H1 (cell line): ENCODE measurements at regions not wholly inside any gene's neighbourhood (a gene's known extent, or its start where the extent isn't known, plus 50 kb on each side); places are given as distances from the start of the nearest gene placed in this dataset.

ENCODE experiments used
- BCL11A ChIP-seq, 2 experiments: IDR thresholded peaks; one replicate each; pipeline ENCODE4 v1.6.1; 2011; ENCODE audit warnings: low read depth in 2 of 2, low read length in 2 of 2, mild to moderate bottlenecking in 2 of 2
- CBX8 ChIP-seq: fragments of 300-800, 300-1000 bp; sonication (generic); IDR thresholded peaks from 2 replicates; pipeline ENCODE4 v1.7.1; 2016; ENCODE audit warnings: low read depth, low read length, borderline replicate concordance
- RNF2 ChIP-seq: fragments of 200-900, 300-1000 bp; sonication (generic); IDR thresholded peaks from 2 replicates; pipeline ENCODE4 v1.7.1; 2016; ENCODE audit warnings: borderline replicate concordance, low read depth, mild to moderate bottlenecking, antibody characterized with exemption, low read length; ENCODE audit not compliant: poor library complexity, severe bottlenecking; ENCODE audit errors: missing control alignments

DNA sequence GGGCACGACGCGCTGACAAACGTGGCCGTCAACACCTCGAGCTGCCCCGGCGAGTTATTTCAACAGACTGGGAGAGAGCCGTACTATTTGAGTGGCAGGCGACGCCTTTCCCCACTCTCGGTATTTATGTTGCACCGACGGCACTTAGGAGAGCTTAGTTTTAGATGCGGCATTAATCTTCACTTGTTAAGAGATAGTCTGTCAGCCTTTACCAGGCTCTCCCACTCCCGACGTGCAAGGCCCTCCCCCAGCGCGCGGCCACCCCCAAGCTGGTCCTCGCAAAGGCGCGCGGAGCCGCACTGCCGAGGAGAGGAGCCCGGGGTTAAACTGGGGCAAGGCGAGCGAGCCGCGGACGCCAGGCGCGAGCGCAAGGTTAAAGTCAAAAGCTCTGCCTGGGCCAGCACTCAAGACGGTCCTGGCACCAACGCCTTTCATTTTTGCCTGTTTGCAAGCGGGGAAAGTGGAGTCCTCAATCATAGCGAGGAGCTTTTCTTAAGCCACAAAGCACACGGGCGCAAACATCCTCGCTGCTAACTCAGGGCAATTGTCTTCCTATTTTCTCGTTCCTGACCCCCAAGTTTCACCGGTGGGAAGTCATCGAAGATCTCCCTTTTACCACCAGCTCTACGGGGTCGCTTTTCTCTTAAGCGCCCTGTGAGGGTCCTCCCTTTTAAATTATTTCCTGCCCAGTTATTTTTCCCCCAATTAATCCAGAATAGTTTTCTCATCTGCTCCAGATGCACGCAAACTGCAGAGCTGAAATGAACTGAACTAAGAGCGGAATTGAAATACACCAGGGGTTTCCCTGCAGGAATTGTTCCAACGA is 86.6 kb downstream of the NR2F2 start (continued):
- TF ChIP-seq CBX8 (0 out of 2 replicates have a peak, but pooled peaks have one; percentile 15), RNF2 (peak; percentile 96), BCL11A (IDR thresholded peaks at IDR 0.05; ENCODE audit: low read depth in 2 of 2, low read length in 2 of 2) (no peak)
